ENCODE measurements at regions not wholly inside any gene's neighbourhood (a gene's known extent, or its start where the extent isn't known, plus 50 kb on each side); places are given as distances from the start of the nearest gene placed in this dataset.

- DNase-seq (ENCODE audit: low read depth), result no peak
- H3K4me3 ChIP-seq (ENCODE audit: low read length), result no peak overlapping the region
- TF ChIP-seq, protein P1, sequence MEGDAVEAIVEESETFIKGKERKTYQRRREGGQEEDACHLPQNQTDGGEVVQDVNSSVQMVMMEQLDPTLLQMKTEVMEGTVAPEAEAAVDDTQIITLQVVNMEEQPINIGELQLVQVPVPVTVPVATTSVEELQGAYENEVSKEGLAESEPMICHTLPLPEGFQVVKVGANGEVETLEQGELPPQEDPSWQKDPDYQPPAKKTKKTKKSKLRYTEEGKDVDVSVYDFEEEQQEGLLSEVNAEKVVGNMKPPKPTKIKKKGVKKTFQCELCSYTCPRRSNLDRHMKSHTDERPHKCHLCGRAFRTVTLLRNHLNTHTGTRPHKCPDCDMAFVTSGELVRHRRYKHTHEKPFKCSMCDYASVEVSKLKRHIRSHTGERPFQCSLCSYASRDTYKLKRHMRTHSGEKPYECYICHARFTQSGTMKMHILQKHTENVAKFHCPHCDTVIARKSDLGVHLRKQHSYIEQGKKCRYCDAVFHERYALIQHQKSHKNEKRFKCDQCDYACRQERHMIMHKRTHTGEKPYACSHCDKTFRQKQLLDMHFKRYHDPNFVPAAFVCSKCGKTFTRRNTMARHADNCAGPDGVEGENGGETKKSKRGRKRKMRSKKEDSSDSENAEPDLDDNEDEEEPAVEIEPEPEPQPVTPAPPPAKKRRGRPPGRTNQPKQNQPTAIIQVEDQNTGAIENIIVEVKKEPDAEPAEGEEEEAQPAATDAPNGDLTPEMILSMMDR (conservative IDR thresholded peaks at IDR 0.05; ENCODE audit: low read depth, low read length), result no peak
Observed at GRCh38 chr5:135134691-135135381, 100.8 kb upstream of the PITX1 start.

- TF ChIP-seq, protein P1 (conservative IDR thresholded peaks at IDR 0.05; ENCODE audit: low read depth, low read length), result no peak
- H3K4me3 ChIP-seq (ENCODE audit: low read length), result no peak overlapping the region
- no peak for DNase-seq (ENCODE audit: low read depth)
Observed at GRCh38 chr5:135133698-135134515, 99.9 kb upstream of the PITX1 start.

DNA sequence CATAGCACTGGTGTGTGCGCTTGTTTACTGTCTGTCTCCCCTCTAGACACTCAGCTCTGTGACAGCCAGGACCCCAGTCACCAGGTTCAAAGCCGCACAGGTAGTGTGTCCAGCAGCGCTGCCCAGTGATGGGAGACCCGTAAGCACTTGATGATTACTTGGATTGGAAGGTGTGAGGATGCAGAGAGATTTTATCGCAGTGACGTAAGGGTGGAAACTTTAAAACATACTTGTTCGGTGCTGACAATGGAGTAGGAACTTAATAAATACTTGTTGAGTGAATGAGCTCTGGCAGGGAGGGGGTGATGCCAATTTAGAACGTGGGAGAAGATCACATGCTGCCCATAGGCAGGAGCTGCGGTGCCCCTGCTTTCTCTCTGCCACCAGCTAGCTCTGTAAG lies 99.2 kb upstream of the PITX1 start:
- TF ChIP-seq, protein P1 (conservative IDR thresholded peaks at IDR 0.05; ENCODE audit: low read depth, low read length), result no peak
- DNase-seq (ENCODE audit: low read depth), result no peak
- no peak overlapping the region for H3K4me3 ChIP-seq (ENCODE audit: low read length)

DNA sequence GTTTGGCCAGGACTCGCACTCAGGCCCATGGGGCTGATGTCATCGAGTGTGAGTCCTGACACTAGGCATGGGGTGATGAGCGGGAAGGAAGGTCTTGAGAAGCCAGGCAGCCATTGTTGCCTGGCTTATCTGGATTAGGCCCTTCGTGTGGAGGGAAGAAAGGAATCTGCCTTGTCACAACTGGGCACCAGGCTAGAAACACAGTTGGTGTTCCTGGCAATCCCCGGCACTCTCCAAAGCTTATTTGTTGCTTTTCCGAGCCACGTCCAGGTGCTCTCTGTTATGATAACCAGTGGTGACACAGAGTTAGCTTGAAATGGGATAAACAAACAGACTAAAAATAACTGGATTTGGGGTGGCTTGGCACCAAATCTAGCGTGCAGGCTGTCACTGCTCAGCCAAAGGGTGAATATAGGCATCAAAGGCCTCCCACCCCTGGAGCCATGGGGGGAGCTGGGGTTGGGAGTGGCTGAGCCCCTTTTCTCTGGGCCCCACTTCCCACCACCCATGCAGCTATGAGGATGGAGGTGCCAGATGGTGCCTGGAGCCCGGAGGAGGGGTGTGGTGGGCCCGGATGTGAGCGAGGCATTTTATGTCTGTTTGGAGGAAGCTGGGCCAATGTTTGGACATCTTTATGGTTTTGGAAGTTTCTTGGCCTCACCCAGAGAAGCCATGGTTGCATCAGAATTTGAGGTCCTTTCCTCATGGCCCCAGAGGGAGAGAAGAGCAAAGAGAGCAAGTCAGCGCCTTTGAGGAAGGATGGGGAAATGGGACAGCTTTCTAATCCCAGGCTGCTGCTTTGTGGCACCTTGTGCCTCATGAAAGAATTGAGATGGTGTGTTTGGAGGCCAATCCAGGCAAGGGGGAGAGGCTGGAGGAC lies 98.0 kb upstream of the PITX1 start:
- DNase-seq (ENCODE audit: low read depth), result no peak
- no peak overlapping the region for H3K4me3 ChIP-seq (ENCODE audit: low read length)
- TF ChIP-seq, protein P1 (conservative IDR thresholded peaks at IDR 0.05; ENCODE audit: low read depth, low read length), result no peak

- no peak for DNase-seq (ENCODE audit: low read depth)
- H3K4me3 ChIP-seq (ENCODE audit: low read length), result no peak overlapping the region
- TF ChIP-seq, protein P1 (conservative IDR thresholded peaks at IDR 0.05; ENCODE audit: low read depth, low read length), result no peak
Observed at GRCh38 chr5:135130261-135131215, 96.5 kb upstream of the PITX1 start.

DNA sequence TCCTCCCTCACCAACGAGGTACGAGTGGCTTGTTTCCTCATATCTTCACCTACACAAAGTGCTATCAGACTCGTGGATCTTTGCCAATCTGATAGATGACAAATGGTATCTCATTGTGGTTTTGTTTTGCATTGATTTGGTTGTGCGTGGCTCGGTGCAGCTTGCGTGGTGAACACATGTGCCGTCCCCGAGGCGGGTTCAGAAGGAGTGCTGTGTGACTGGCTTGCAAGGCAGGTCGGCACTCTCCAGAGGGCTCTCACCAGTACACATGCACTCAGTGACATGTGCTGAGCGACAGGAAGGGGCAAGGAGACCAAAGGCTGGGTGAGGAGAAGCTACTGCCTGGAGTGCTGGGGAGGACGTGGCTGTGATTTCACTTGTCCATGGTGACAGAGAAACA lies 95.3 kb upstream of the PITX1 start:
- TF ChIP-seq, protein P1 (conservative IDR thresholded peaks at IDR 0.05; ENCODE audit: low read depth, low read length), result no peak
- no peak for DNase-seq (ENCODE audit: low read depth)
- H3K4me3 ChIP-seq (ENCODE audit: low read length), result no peak overlapping the region

All from retinal pigment epithelial cell (primary cell).